ENCODE measurements at regions not wholly inside any gene's neighbourhood (a gene's known extent, or its start where the extent isn't known, plus 50 kb on each side); places are given as distances from the start of the nearest gene placed in this dataset.

DNA sequence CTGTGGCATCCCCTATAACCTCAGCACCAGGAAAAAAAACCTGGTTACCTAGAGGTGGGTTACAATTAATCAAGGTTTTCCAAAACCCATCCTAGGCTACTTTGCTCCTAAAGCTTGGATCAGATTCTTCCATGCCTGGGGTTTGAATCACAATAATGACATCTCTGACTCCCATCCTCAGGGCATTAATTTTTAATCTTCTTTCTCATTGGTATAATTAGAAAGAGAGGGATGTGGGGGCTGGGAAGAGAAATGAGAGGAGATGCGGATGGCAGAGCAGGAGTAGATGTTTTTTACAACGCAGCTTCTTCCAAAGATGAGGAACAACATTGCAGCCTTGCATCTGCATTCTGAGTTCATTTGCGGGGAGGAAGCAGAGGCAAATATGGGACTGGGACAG, 117.2 kb upstream of the E2F8 start:
- H3K36me3 ChIP-seq (ENCODE audit: control insufficient read depth in 4 of 4, insufficient read depth in 4 of 4, low read length in 4 of 4), result no peaks in the 10 kb centered on the region
- H3K27ac ChIP-seq (ENCODE audit: low read depth in 1 of 2, low read length in 1 of 2), result no peak overlapping the region
- ATAC-seq (ENCODE audit: insufficient read depth, low FRiP score) (no peak), DNase-seq (no peak)
- peaks cover 0 to 6% (median 0%) of the 10 kb centered on the region in 5 donors for H3K4me1 ChIP-seq (ENCODE audit: control insufficient read depth in 5 of 5, insufficient read depth in 5 of 5, low read length in 5 of 5)
- H3K9me3 ChIP-seq (ENCODE audit: control insufficient read depth in 4 of 4, insufficient read depth in 3 of 4, low read length in 3 of 4), result no peaks in the 10 kb centered on the region
- H3K4me3 ChIP-seq, result no peak overlapping the region
- TF ChIP-seq, protein P1, sequence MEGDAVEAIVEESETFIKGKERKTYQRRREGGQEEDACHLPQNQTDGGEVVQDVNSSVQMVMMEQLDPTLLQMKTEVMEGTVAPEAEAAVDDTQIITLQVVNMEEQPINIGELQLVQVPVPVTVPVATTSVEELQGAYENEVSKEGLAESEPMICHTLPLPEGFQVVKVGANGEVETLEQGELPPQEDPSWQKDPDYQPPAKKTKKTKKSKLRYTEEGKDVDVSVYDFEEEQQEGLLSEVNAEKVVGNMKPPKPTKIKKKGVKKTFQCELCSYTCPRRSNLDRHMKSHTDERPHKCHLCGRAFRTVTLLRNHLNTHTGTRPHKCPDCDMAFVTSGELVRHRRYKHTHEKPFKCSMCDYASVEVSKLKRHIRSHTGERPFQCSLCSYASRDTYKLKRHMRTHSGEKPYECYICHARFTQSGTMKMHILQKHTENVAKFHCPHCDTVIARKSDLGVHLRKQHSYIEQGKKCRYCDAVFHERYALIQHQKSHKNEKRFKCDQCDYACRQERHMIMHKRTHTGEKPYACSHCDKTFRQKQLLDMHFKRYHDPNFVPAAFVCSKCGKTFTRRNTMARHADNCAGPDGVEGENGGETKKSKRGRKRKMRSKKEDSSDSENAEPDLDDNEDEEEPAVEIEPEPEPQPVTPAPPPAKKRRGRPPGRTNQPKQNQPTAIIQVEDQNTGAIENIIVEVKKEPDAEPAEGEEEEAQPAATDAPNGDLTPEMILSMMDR (IDR thresholded peaks at IDR 0.05; ENCODE audit: control extremely low read depth, extremely low read depth), result no peak
- peaks cover 0 to 65% (median 46%) of the 10 kb centered on the region in 3 donors for H3K27me3 ChIP-seq (ENCODE audit: control insufficient read depth in 3 of 3, insufficient read depth in 3 of 3, low read length in 2 of 3)
- WGBS, 2 donors, result 92 to 98% methylated on average over 3 of the region's 3 CpGs
- no peak overlapping the region for H3K9ac ChIP-seq (ENCODE audit: insufficient read depth in 1 of 2, low read length in 2 of 2)

GRCh38 chr11:19355601-19356000, 114.9 kb upstream of the E2F8 start:
- no peak overlapping the region for H3K4me3 ChIP-seq
- ATAC-seq (ENCODE audit: insufficient read depth, low FRiP score), result no peak
- H3K9me3 ChIP-seq (ENCODE audit: control insufficient read depth in 4 of 4, insufficient read depth in 3 of 4, low read length in 3 of 4), result no peaks in the 10 kb centered on the region
- no peak overlapping the region for H3K9ac ChIP-seq (ENCODE audit: insufficient read depth in 1 of 2, low read length in 2 of 2)
- H3K27me3 ChIP-seq (ENCODE audit: control insufficient read depth in 3 of 3, insufficient read depth in 3 of 3, low read length in 2 of 3), result peaks cover 0 to 77% (median 63%) of the 10 kb centered on the region in 3 donors
- 51 to 52% methylated on average over 1 of the region's 1 CpG for whole genome bisulfite sequencing, 2 donors
- H3K27ac ChIP-seq (ENCODE audit: low read depth in 1 of 2, low read length in 1 of 2), result no peak overlapping the region
- TF ChIP-seq, protein P1 (IDR thresholded peaks at IDR 0.05; ENCODE audit: control extremely low read depth, extremely low read depth), result no peak
- peaks cover 0 to 6% (median 0%) of the 10 kb centered on the region in 5 donors for H3K4me1 ChIP-seq (ENCODE audit: control insufficient read depth in 5 of 5, insufficient read depth in 5 of 5, low read length in 5 of 5)
- DNase-seq, result no peak
- no peaks in the 10 kb centered on the region for H3K36me3 ChIP-seq (ENCODE audit: control insufficient read depth in 4 of 4, insufficient read depth in 4 of 4, low read length in 4 of 4)

GRCh38 chr11:19353287-19353850, 112.6 kb upstream of the E2F8 start:
- peaks cover 0 to 80% (median 68%) of the 10 kb centered on the region in 3 donors for H3K27me3 ChIP-seq (ENCODE audit: control insufficient read depth in 3 of 3, insufficient read depth in 3 of 3, low read length in 2 of 3)
- peaks cover 0 to 12% (median 0%) of the 10 kb centered on the region in 5 donors for H3K4me1 ChIP-seq (ENCODE audit: control insufficient read depth in 5 of 5, insufficient read depth in 5 of 5, low read length in 5 of 5)
- no peak overlapping the region for H3K9ac ChIP-seq (ENCODE audit: insufficient read depth in 1 of 2, low read length in 2 of 2)
- H3K4me3 ChIP-seq, result no peak overlapping the region
- H3K36me3 ChIP-seq (ENCODE audit: control insufficient read depth in 4 of 4, insufficient read depth in 4 of 4, low read length in 4 of 4), result no peaks in the 10 kb centered on the region
- H3K27ac ChIP-seq (ENCODE audit: low read depth in 1 of 2, low read length in 1 of 2), result no peak overlapping the region
- WGBS, 2 donors, result 91 to 93% methylated on average over 2 of the region's 2 CpGs
- no peak for DNase-seq
- TF ChIP-seq, protein P1 (IDR thresholded peaks at IDR 0.05; ENCODE audit: control extremely low read depth, extremely low read depth), result no peak
- no peaks in the 10 kb centered on the region for H3K9me3 ChIP-seq (ENCODE audit: control insufficient read depth in 4 of 4, insufficient read depth in 3 of 4, low read length in 3 of 4)
- ATAC-seq (ENCODE audit: insufficient read depth, low FRiP score), result no peak

DNA sequence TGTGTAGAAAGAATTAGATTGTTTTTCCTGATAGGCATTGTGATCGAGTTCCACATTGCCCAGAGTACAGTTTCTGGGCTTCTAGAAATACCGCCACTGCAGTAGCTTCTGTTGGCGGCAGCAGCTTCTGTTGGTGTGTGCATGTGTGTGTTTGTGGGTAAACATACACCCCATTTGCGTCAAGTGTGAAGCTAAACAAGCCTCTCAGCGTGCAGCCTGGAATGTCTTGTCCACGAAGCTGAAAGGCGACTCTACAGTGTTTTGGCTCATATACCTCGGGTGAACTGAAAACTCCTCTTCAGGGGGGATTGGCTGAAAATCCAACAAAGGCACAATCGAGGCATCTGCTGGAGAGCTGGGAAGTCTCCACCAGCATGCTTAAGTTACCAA, 112.0 kb upstream of the E2F8 start:
- Histone ChIP-seq H3K9me3 (ENCODE audit: control insufficient read depth in 4 of 4, insufficient read depth in 3 of 4, low read length in 3 of 4) (no peaks in the 10 kb centered on the region), H3K4me3 (no peak overlapping the region), H3K27ac (ENCODE audit: low read depth in 1 of 2, low read length in 1 of 2) (no peak overlapping the region), H3K4me1 (ENCODE audit: control insufficient read depth in 5 of 5, insufficient read depth in 5 of 5, low read length in 5 of 5) (peaks cover 0 to 12% (median 0%) of the 10 kb centered on the region in 5 donors), H3K27me3 (ENCODE audit: control insufficient read depth in 3 of 3, insufficient read depth in 3 of 3, low read length in 2 of 3) (peaks cover 0 to 80% (median 65%) of the 10 kb centered on the region in 3 donors), H3K9ac (ENCODE audit: insufficient read depth in 1 of 2, low read length in 2 of 2) (no peak overlapping the region), H3K36me3 (ENCODE audit: control insufficient read depth in 4 of 4, insufficient read depth in 4 of 4, low read length in 4 of 4) (no peaks in the 10 kb centered on the region)
- ATAC-seq (ENCODE audit: insufficient read depth, low FRiP score) (no peak), DNase-seq (no peak)
- TF ChIP-seq, protein P1 (IDR thresholded peaks at IDR 0.05; ENCODE audit: control extremely low read depth, extremely low read depth), result no peak
- WGBS, 2 donors, result 62 to 72% methylated on average over 9 of the region's 9 CpGs

Measured in lung (tissue), 11 donors.